Left ventricle myocardium inferior (tissue), 1 donor: ENCODE measurements at regions not wholly inside any gene's neighbourhood (a gene's known extent, or its start where the extent isn't known, plus 50 kb on each side); places are given as distances from the start of the nearest gene placed in this dataset.

ENCODE experiments used
- DNase-seq: peaks from one replicate; pipeline ENCODE4 v3.0.0-alpha.2; 2020
- H3K27ac ChIP-seq: fragments of 200-600 bp; replicated peaks from 2 replicates; pipeline ENCODE4 v1.8.0; 2021
- H3K27me3 ChIP-seq: fragments of 200-600 bp; 2 replicates; pipeline ENCODE4 v1.8.0; 2021; ENCODE audit warnings: low read depth
- H3K36me3 ChIP-seq: fragments of 200-600 bp; 2 replicates; pipeline ENCODE4 v1.8.0; 2021
- H3K4me1 ChIP-seq: fragments of 200-600 bp; 2 replicates; pipeline ENCODE4 v1.8.0; 2021
- H3K4me3 ChIP-seq: fragments of 200-600 bp; 2 replicates; pipeline ENCODE4 v1.8.0; 2021; ENCODE audit warnings: mild to moderate bottlenecking, moderate library complexity
- H3K9me3 ChIP-seq: fragments of 200-600 bp; replicated peaks from 2 replicates; pipeline ENCODE4 v1.8.0; 2021
- CTCF ChIP-seq: fragments of 200-600 bp; IDR thresholded peaks from 2 replicates; pipeline ENCODE4 v1.8.0; 2021; ENCODE audit warnings: antibody characterized with exemption, mild to moderate bottlenecking, borderline replicate concordance
- intact Hi-C: fragments of 100-400 bp; cut with micrococcal nuclease; formaldehyde crosslinking; loops from one replicate; pipeline ENCODE4 v1.11.0; 2022
- donor health status: DM: no; HTN: yes; CAD: no; lungs with severe emphysema.

GRCh38 chr6:11875325-11876109, 96.9 kb upstream of the ADTRP start:
- H3K36me3 ChIP-seq, result no peaks in the 10 kb centered on the region
- no peaks in the 10 kb centered on the region for H3K4me1 ChIP-seq
- no peak for DNase-seq
- no peaks in the 10 kb centered on the region for H3K27me3 ChIP-seq
- H3K27ac ChIP-seq, result no peak overlapping the region
- TF ChIP-seq CTCF, result no peak
- H3K9me3 ChIP-seq, result no peaks in the 10 kb centered on the region
- H3K4me3 ChIP-seq, result no peak overlapping the region
- intact Hi-C loops, result no loop called here

- DNase-seq, result peak; percentile 52
- no peak for TF ChIP-seq CTCF
- Histone ChIP-seq H3K9me3 (no peaks in the 10 kb centered on the region), H3K36me3 (no peaks in the 10 kb centered on the region), H3K4me1 (peaks cover 17% of the 10 kb centered on the region), H3K27me3 (no peaks in the 10 kb centered on the region), H3K27ac (peak overlapping the region; percentile 59), H3K4me3 (no peak overlapping the region)
- intact Hi-C loops, result no loop called here
These were observed 91.2 kb upstream of the ADTRP start for GRCh38 chr6:11869672-11870340.

GRCh38 chr6:11868392-11868791, 89.8 kb upstream of the ADTRP start:
- no peaks in the 10 kb centered on the region for H3K36me3 ChIP-seq
- peaks cover 17% of the 10 kb centered on the region for H3K4me1 ChIP-seq
- no peaks in the 10 kb centered on the region for H3K27me3 ChIP-seq
- peaks cover 6% of the 10 kb centered on the region for H3K9me3 ChIP-seq
- no peak overlapping the region for H3K27ac ChIP-seq
- DNase-seq, result no peak
- intact Hi-C loops, result no loop called here
- TF ChIP-seq CTCF, result no peak
- no peak overlapping the region for H3K4me3 ChIP-seq

GRCh38 chr6:11865680-11866300, 87.2 kb upstream of the ADTRP start:
- H3K27ac ChIP-seq, result no peak overlapping the region
- H3K4me1 ChIP-seq, result peaks cover 17% of the 10 kb centered on the region
- H3K36me3 ChIP-seq, result no peaks in the 10 kb centered on the region
- H3K4me3 ChIP-seq, result no peak overlapping the region
- H3K9me3 ChIP-seq, result peaks cover 7% of the 10 kb centered on the region
- intact Hi-C loops, result no loop called here
- H3K27me3 ChIP-seq, result no peaks in the 10 kb centered on the region
- DNase-seq, result no peak
- no peak for TF ChIP-seq CTCF

GRCh38 chr6:11858439-11858838, 79.8 kb upstream of the ADTRP start:
- no peaks in the 10 kb centered on the region for H3K36me3 ChIP-seq
- peaks cover 6% of the 10 kb centered on the region for H3K4me1 ChIP-seq
- intact Hi-C loops, result no loop called here
- H3K4me3 ChIP-seq, result no peak overlapping the region
- H3K9me3 ChIP-seq, result peaks cover 6% of the 10 kb centered on the region
- DNase-seq, result no peak
- no peaks in the 10 kb centered on the region for H3K27me3 ChIP-seq
- TF ChIP-seq CTCF, result no peak
- H3K27ac ChIP-seq, result no peak overlapping the region
